GM12873 (cell line): ENCODE measurements at regions not wholly inside any gene's neighbourhood (a gene's known extent, or its start where the extent isn't known, plus 50 kb on each side); places are given as distances from the start of the nearest gene placed in this dataset.

ENCODE experiments used
- CTCF ChIP-seq: IDR thresholded peaks from 2 replicates; pipeline ENCODE4 v1.5.1; 2012; ENCODE audit warnings: low read depth, mild to moderate bottlenecking, moderate library complexity, low read length, control low read depth; ENCODE audit not compliant: insufficient read depth; ENCODE audit errors: missing control alignments

- no peak for TF ChIP-seq CTCF
These were observed 348.4 kb upstream of the FAT1 start for GRCh38 chr4:187071946-187072600.

GRCh38 chr4:187073820-187074219 is 350.2 kb upstream of the FAT1 start:
- no peak for TF ChIP-seq CTCF

DNA sequence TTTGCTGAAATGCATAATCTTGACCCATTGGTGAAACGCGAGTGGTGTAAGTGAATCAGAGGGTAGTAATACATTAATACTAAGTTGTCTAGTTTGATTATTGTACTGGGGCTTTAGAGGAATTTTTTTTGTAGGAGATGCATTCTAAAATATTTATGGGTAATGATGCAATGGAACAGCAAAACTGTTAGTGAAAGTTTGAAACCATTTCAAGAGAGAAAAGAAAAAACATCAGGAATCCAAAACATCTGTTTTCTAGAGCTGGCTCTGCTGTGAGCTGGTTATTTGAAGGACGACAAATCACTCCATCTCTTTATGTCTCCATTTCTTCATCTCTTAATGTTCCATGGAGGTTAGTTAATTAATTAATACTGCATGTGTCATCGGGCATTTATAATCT is 351.9 kb upstream of the FAT1 start:
- no peak for TF ChIP-seq CTCF

- no peak for TF ChIP-seq CTCF
These were observed 354.2 kb upstream of the FAT1 start for GRCh38 chr4:187077744-187078401.

GRCh38 chr4:187084701-187085100 is 361.0 kb upstream of the FAT1 start:
- no peak for TF ChIP-seq CTCF

DNA sequence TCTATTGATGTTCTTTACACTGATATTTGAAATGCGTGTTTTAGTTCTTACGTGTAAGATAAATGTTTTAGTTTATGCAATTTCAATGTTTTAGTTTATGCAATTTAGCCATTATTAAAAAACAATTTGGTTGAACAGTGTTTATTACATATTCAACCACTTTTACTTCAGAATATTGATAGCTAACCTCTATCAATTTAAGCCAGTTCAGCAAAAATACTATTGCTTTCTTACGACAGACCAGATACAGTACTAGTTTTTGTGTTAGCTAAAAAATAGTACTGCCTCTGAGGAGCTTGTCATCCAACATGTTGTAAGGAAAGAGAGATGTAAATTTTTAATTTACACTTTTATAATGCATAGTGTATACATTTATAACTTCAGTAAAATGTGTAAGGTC is 361.7 kb upstream of the FAT1 start:
- TF ChIP-seq CTCF, result no peak

- no peak for TF ChIP-seq CTCF
These were observed 362.5 kb upstream of the FAT1 start for GRCh38 chr4:187086151-187086550.
